ENCODE measurements at regions not wholly inside any gene's neighbourhood (a gene's known extent, or its start where the extent isn't known, plus 50 kb on each side); places are given as distances from the start of the nearest gene placed in this dataset.

- DNase-seq, result no peak
Observed at GRCh38 chr12:69064734-69065443, 131.9 kb upstream of the CPM start.

DNA sequence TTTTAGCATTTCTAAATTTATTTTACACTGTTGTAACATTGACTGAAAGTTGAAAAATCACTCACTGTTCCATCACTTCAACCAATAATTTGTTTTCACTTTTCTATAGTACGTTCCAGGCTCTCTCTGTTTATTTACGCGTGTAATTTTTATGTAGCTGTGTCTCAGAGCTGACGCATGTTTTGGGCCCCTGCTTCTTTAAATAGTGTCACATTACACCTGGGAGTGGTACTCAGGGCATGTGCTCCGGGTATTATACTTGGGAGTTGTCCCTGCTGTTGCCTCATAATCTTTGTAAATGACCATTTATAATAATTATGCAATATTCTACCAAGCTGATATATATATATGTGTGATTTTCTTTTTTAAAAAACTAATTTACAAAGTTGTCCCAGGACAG lies 132.8 kb upstream of the CPM start:
- DNase-seq, result peak; percentile 30

- no peak for DNase-seq
Observed at GRCh38 chr12:69066492-69067373, 133.8 kb upstream of the CPM start.

GRCh38 chr12:69067713-69068112 lies 134.7 kb upstream of the CPM start:
- DNase-seq, result no peak

DNA sequence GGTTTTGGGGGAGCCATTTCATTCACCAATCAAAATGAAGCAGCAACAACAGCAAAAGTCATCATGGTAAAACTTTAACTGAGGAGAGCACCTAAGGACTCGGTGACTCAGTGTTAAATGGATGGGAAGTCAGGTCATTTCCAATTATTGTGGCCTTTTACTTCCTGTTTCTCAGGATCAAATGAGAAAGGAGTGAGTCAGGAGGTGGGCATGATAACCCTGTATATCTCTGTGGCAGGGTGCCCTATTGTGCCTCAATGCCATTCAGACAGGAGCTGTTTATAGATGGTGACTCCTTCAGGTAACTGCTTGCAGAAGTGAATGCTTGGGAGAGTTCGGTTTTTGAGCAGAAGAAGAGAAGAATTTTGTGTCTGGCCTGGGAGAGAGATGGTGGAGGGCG lies 135.5 kb upstream of the CPM start:
- DNase-seq, result no peak

- DNase-seq, result no peak
Observed at GRCh38 chr12:69069479-69069878, 136.5 kb upstream of the CPM start.

- DNase-seq, result peak; percentile 59
Observed at GRCh38 chr12:69070319-69071090, 137.5 kb upstream of the CPM start.

- no peak for DNase-seq
Observed at GRCh38 chr12:69071091-69071370, 138.1 kb upstream of the CPM start.

DNA sequence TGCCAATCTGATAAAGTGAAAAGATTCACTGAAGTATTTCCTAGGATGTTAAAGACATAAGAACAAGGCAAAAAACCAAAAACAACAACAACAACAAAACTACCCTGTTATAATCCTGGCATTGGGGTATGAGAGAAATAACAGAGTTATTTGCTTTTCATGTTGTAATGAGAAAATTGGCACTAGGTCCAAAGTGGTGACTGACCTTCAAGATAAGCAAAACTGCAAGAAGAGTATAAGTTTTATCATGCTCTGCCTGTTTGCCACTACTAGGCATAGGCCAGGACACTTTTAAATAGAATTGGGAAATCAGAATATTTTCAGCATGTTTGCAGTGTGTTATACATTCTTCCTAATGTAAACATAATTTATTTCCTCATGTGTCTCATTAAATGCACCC lies 140.1 kb upstream of the CPM start:
- DNase-seq, result no peak

- no peak for DNase-seq
Observed at GRCh38 chr12:69074556-69075349, 141.8 kb upstream of the CPM start.

- no peak for DNase-seq
Observed at GRCh38 chr12:69083689-69084088, 150.7 kb upstream of the CPM start.

GRCh38 chr12:69084816-69085378 lies 151.9 kb upstream of the CPM start:
- DNase-seq, result no peak

- no peak for DNase-seq
Observed at GRCh38 chr12:69085852-69086251, 152.9 kb upstream of the CPM start.

GRCh38 chr12:69087986-69088385 lies 151.4 kb upstream of the CPSF6 start:
- no peak for DNase-seq

- no peak for DNase-seq
Observed at GRCh38 chr12:69090722-69091121, 148.6 kb upstream of the CPSF6 start.

DNA sequence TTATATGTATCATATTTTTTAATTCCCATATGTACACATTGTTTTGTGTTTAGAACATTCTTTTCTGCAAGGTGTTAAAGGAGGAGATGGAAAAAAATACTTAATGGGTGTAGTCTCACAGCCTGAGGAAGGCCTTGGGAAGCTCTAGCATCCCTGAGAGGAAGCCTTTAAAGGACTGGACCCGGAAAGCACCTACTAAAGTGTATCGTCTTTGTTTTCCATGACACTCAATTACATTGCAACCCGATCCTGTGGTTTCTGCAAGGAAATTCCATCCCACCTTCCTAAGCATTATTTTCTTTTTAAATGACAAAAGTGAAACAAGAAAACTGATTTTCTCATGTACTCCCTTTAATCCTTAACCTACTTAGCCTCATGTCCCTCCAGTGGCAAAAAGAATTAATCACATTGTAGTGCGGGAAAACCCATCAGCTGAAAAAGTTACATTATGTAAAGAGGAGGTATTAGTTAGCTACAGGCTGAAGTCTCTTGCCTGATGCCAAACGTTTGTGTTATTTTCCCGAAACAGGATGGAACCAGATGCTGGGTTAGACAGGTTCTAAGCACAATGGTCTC lies 147.8 kb upstream of the CPSF6 start:
- no peak for DNase-seq

GRCh38 chr12:69092137-69092536 lies 147.2 kb upstream of the CPSF6 start:
- no peak for DNase-seq

- no peak for DNase-seq
Observed at GRCh38 chr12:69094606-69095216, 144.7 kb upstream of the CPSF6 start.

DNA sequence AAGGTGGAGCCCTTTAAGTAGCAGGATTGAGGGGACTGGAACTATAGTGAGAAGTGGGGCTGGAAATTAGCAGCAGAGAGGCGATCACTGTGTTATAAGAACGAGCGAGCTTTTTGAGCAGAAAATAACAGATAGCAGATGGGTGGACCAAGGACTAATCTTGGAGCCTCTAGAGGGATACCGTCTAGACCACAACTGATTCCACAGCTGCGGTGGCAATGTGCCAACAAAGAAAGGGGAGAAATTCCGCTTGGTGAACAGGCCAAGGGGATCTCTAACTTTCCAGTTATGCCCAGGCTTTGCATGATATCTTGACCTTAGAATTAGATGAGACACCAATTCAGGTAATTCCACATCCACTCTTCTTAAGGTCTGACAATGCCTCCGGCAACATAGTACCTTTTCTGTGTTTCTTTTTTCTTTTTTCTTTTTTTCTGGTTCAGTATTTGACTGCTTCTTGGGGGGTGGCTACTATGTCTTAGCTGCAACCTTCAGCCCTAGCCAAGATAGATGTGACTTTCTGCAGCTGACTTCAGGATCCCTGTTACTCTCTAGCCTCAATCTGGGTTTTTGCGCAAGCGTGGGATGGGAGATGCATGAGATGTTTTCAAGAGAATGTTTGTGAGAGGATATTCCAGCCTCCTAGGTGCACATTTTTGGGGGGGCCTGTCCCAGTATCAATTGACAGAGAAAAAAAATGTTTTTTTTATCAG lies 143.4 kb upstream of the CPSF6 start:
- no peak for DNase-seq

GRCh38 chr12:69096669-69097335 lies 142.6 kb upstream of the CPSF6 start:
- no peak for DNase-seq
